ENCODE measurements at regions not wholly inside any gene's neighbourhood (a gene's known extent, or its start where the extent isn't known, plus 50 kb on each side); places are given as distances from the start of the nearest gene placed in this dataset.

- DNase-seq (ENCODE audit: low spot score), result no peak
- FAIRE-seq, result no peak
Observed at GRCh38 chr7:10804770-10805169, 168.9 kb upstream of the PHF14 start.

- DNase-seq (ENCODE audit: low spot score), result no peak
- FAIRE-seq, result no peak
Observed at GRCh38 chr7:10815546-10815945, 158.1 kb upstream of the PHF14 start.

- no peak for FAIRE-seq
- no peak for DNase-seq (ENCODE audit: low spot score)
Observed at GRCh38 chr7:10821156-10821555, 152.5 kb upstream of the PHF14 start.

- DNase-seq (ENCODE audit: low spot score) (no peak), FAIRE-seq (no peak)
Observed at GRCh38 chr7:10824154-10824553, 149.5 kb upstream of the PHF14 start.

GRCh38 chr7:10838228-10838627 lies 135.4 kb upstream of the PHF14 start:
- DNase-seq (ENCODE audit: low spot score), result no peak

GRCh38 chr7:10845225-10845624 lies 128.4 kb upstream of the PHF14 start:
- FAIRE-seq (no peak), DNase-seq (ENCODE audit: low spot score) (no peak)

More at GRCh38 chr7:10838228-10838627, 135.4 kb upstream of the PHF14 start:
- no peak for FAIRE-seq

GRCh38 chr7:10855583-10855982 lies 118.1 kb upstream of the PHF14 start:
- no peak for FAIRE-seq
- DNase-seq (ENCODE audit: low spot score), result no peak

- FAIRE-seq (no peak), DNase-seq (ENCODE audit: low spot score) (peak; percentile 40)
Observed at GRCh38 chr7:10860516-10860915, 113.2 kb upstream of the PHF14 start.

GRCh38 chr7:10863476-10863875 lies 110.2 kb upstream of the PHF14 start:
- FAIRE-seq, result no peak
- no peak for DNase-seq (ENCODE audit: low spot score)

GRCh38 chr7:10874666-10875065 lies 99.0 kb upstream of the PHF14 start:
- no peak for FAIRE-seq

GRCh38 chr7:10875080-10875479 lies 98.6 kb upstream of the PHF14 start:
- DNase-seq (ENCODE audit: low spot score) (no peak), FAIRE-seq (no peak)

More at GRCh38 chr7:10874666-10875065, 99.0 kb upstream of the PHF14 start:
- DNase-seq (ENCODE audit: low spot score), result peak; percentile 14

GRCh38 chr7:10888861-10889260 lies 84.8 kb upstream of the PHF14 start:
- no peak for DNase-seq (ENCODE audit: low spot score)

GRCh38 chr7:10889266-10889898 lies 84.3 kb upstream of the PHF14 start:
- FAIRE-seq, result no peak
- DNase-seq (ENCODE audit: low spot score), result peak; percentile 60

More at GRCh38 chr7:10888861-10889260, 84.8 kb upstream of the PHF14 start:
- peak; percentile 30 for FAIRE-seq

GRCh38 chr7:10908600-10908999 lies 65.1 kb upstream of the PHF14 start:
- FAIRE-seq, result no peak
- no peak for DNase-seq (ENCODE audit: low spot score)

GRCh38 chr7:10910447-10910846 lies 63.2 kb upstream of the PHF14 start:
- no peak for DNase-seq (ENCODE audit: low spot score)

GRCh38 chr7:10912077-10912476 lies 61.6 kb upstream of the PHF14 start:
- no peak for FAIRE-seq
- no peak for DNase-seq (ENCODE audit: low spot score)

More at GRCh38 chr7:10910447-10910846, 63.2 kb upstream of the PHF14 start:
- no peak for FAIRE-seq

- no peak for DNase-seq (ENCODE audit: low spot score)
- FAIRE-seq, result no peak
Observed at GRCh38 chr7:10913457-10913856, 60.2 kb upstream of the PHF14 start.

GRCh38 chr7:10918093-10918590 lies 55.5 kb upstream of the PHF14 start:
- FAIRE-seq, result no peak

GRCh38 chr7:10919923-10920322 lies 53.7 kb upstream of the PHF14 start:
- FAIRE-seq (no peak), DNase-seq (ENCODE audit: low spot score) (no peak)

More at GRCh38 chr7:10918093-10918590, 55.5 kb upstream of the PHF14 start:
- no peak for DNase-seq (ENCODE audit: low spot score)

All from urothelium cell line (cell line).